Astrocyte of the spinal cord (primary cell): ENCODE measurements at regions not wholly inside any gene's neighbourhood (a gene's known extent, or its start where the extent isn't known, plus 50 kb on each side); places are given as distances from the start of the nearest gene placed in this dataset.

Source experiments
- DNase-seq: peaks from one replicate; pipeline ENCODE4 v3.0.0; 2011; ENCODE audit warnings: low read depth, low spot score
- H3K4me3 ChIP-seq: 2 replicates; pipeline ENCODE4 v1.5.1; 2011; ENCODE audit warnings: low read depth, mild to moderate bottlenecking, low read length, moderate library complexity
- in situ Hi-C: cut with HindIII; loops from 2 replicates; pipeline ENCODE4 v1.10.0; 2017; ENCODE audit warnings: low sequenced_read_pairs
- TF ChIP-seq, protein P1 (sequence below): IDR thresholded peaks from 2 replicates; pipeline ENCODE4 v1.5.1; 2012; ENCODE audit warnings: low read depth, mild to moderate bottlenecking, low read length, inconsistent platforms

DNA sequence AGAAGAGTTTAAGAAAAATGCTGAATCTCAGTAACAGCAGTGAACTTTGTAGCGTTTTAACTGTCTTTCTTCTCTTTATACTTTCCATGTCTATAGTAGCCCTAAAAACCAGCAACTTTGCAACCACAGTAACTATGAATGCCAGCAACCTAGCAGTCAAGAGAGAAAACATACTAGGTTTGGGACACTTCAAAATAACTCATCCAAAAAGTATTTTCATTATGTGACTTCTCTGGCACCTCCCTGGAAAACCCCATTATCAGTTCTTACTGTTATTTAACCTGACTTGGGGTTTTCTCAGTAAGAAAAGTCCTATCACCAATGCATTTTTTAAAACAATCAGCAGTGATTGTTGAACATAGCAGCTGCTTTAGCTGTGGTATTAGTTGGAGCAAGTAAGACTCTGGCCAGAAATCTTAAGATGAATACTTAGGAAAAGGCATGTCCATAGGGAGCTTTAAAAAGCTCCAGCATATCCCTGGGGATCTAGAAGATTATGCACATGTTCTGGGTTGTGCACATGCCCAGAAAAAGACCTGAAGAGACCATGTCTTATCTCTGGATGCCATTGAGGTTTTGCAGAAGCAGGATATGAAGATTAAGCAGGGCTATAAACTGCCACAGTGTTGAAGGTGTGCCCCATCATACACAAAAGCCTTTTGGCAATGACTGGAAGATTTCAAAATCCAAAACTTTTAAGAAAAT, 411.3 kb downstream of the CMPK2 start:
- H3K4me3 ChIP-seq = no peak overlapping the region
- no peak for DNase-seq
- in situ Hi-C loops = no loop called here
- TF ChIP-seq, protein P1, sequence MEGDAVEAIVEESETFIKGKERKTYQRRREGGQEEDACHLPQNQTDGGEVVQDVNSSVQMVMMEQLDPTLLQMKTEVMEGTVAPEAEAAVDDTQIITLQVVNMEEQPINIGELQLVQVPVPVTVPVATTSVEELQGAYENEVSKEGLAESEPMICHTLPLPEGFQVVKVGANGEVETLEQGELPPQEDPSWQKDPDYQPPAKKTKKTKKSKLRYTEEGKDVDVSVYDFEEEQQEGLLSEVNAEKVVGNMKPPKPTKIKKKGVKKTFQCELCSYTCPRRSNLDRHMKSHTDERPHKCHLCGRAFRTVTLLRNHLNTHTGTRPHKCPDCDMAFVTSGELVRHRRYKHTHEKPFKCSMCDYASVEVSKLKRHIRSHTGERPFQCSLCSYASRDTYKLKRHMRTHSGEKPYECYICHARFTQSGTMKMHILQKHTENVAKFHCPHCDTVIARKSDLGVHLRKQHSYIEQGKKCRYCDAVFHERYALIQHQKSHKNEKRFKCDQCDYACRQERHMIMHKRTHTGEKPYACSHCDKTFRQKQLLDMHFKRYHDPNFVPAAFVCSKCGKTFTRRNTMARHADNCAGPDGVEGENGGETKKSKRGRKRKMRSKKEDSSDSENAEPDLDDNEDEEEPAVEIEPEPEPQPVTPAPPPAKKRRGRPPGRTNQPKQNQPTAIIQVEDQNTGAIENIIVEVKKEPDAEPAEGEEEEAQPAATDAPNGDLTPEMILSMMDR = no peak

DNA sequence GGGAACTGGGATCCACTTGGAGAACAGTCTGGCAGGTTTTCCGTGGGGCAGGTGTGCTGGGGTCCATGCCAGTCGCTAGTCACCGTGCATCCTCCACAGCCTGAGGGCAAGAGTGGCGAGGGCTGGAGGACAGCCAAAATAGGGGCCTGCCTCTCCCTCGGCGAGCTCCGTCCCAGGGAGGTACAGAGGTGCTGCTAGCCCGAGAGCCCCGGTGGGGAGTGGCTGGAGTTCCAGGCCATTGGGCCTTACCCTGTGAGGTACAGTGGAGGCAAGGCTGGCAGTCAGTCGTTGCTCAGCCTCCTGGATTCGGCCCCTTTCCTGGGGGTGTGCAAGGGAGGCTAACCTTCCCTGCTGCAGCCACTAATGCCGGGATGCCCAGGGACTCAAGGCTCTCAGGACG, 406.6 kb downstream of the CMPK2 start:
- no peak for DNase-seq
- in situ Hi-C loops = no loop called here
- TF ChIP-seq, protein P1 = no peak
- H3K4me3 ChIP-seq = no peak overlapping the region

DNA sequence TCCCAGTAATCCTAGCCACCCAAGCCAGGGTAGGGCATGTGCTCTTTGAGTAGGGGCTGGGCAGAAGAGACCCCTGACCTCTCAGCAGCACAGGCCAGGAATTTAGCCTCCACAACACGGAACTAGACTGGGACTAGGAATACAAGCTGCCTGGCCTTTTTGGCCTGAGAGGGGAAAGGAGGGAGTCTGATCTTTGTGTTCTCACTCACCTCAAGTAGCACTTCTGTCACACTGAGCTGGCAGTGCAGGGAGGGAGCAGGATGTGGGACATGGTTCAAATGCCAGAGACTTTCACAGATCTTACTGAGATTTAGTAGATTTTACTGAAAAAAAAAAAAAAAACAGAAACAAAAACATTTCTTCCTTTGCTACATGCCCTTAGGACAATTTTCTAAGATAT, 395.2 kb downstream of the CMPK2 start:
- in situ Hi-C loops = no loop called here
- H3K4me3 ChIP-seq = no peak overlapping the region
- no peak for DNase-seq
- TF ChIP-seq, protein P1 = no peak

DNA sequence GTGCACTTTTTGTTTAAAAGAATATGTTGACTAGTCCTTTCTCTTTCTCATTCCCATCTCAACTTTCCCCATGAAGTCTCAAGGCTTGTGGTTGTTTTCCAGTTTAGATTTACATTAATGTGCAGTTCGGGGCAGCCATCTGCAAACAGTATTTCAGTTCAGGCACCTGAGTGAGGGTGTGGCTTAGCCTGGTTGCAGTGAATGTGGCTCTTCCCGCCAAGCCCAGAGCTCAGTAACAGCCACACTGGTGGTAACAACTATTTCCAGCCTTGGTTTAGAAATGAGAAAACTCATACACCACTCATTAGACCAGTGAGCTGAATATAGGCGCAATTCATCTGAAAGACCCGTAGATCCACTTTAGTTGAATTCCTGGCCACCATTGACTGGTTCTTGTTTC, 394.3 kb downstream of the CMPK2 start:
- DNase-seq = no peak
- TF ChIP-seq, protein P1 = no peak

DNA sequence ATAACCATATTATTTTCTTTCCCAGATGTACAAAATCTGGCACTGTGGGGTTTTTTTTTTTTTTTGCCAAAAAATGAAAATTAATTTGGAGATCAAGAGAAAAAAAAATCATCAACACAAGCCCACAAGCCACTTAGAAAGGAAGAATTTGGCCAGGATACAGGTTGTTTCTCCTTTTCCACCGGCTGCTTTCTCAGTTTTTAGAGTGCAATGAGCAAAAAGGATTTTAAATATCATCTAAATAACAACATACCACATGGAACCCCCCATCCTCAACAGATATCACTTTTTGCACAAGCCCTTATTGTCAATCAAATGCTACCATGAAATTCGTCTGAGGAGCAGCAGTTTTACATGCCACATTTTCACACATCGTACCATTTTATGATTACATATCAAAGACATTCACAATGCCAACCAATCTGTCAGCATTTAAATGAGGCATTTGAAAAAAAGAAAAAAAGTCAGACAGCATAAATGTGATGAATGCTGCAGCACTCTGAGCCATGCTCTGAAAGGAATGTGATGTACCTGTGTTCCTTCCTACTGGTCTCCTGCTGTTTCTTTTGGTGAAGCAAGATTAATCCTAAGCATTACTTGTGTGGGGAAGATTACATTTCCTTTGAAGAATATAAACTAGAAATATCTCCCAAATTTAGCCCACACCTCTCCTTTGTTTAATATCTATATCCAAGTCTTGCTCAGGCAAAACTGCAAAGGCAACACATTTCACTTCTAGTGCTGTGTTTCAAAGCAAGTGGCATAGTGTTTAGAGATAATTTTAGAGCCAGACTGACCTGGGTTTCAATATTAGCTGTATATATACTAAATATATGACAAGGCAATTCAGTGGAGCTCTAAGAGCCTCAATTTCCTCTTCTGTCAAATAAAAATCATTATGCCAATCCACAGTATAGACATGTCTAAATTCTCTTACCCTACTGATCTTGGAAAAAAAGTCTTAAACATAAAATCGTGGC, 391.3 kb downstream of the CMPK2 start:
- TF ChIP-seq, protein P1 = no peak
- in situ Hi-C loops = no loop called here
- no peak for DNase-seq
- H3K4me3 ChIP-seq = no peak overlapping the region

More for the DNA sequence above, 394.3 kb downstream of the CMPK2 start:
- no peak overlapping the region for H3K4me3 ChIP-seq
- in situ Hi-C loops = no loop called here

DNA sequence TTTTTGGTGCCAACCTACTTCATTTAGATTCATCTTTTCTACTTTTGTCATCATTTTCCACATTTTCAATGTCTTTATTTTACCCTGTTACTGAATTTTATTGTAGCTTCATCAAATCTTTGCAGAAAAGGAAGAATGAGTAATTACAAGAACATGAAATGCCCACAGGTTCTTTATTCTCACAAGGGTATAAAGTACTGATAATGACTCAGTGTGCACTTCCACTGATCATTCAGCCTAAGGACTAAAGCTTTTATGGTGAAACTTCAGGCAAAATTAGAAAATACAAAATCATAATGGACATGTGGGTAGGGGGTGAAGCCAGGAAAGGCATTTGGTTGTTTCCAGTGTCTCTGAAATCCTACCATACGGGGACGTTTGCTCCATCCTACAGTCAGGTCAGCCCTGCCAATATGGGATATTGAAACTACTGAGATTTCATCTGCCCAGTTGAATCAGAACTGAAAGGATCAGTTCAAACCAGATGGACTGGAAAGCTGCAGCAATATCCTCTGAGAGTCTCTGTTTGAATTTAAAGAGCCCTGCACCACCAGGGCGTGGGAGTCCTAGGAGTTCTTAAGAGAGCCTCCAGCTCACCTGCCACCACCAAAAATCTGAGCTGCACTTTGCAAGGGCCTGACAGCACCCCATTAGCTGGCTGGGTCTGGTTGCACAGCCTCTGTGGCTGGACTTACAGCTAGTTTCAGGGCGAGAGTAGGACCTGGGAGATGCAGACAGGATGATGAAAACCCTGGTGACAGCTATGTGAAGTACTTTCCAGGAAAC, 390.4 kb downstream of the CMPK2 start:
- H3K4me3 ChIP-seq = no peak overlapping the region
- DNase-seq = no peak
- TF ChIP-seq, protein P1 = no peak
- in situ Hi-C loops = no loop called here
